ENCODE measurements at regions not wholly inside any gene's neighbourhood (a gene's known extent, or its start where the extent isn't known, plus 50 kb on each side); places are given as distances from the start of the nearest gene placed in this dataset.

- no peak for TF ChIP-seq CTCF (IDR thresholded peaks at IDR 0.05; ENCODE audit: borderline replicate concordance, extremely low read depth, low read length, poor library complexity, severe bottlenecking)
- no peak for TF ChIP-seq EZH2 (IDR thresholded peaks at IDR 0.05; ENCODE audit: borderline replicate concordance, low read depth, low read length, severe bottlenecking)
- Histone ChIP-seq H3K36me3 (ENCODE audit: insufficient read depth, low read length) (no peaks in the 10 kb centered on the region), H3K4me2 (ENCODE audit: insufficient read depth, low read length) (no peak overlapping the region), H3K4me3 (ENCODE audit: low read depth in 1 of 2, low read length in 2 of 2) (no peak overlapping the region), H3K27ac (ENCODE audit: low read length) (no peak overlapping the region), H2AFZ (ENCODE audit: low read depth, low read length) (no peak overlapping the region; the same call in 1 of the 2 replicates), H3K9ac (ENCODE audit: low read depth, low read length) (no peak overlapping the region), H3K4me1 (ENCODE audit: insufficient read depth, low read length) (peaks cover 30% of the 10 kb centered on the region), H3K79me2 (ENCODE audit: insufficient read depth, low read length) (no peaks in the 10 kb centered on the region), H3K9me3 (ENCODE audit: insufficient read depth, low read length, severe bottlenecking) (no peaks in the 10 kb centered on the region), H4K20me1 (ENCODE audit: insufficient read depth, low read length) (no peaks in the 10 kb centered on the region), H3K27me3 (ENCODE audit: insufficient read depth, low read length, poor library complexity) (no peaks in the 10 kb centered on the region)
- DNase-seq = no peak
- no peak for ATAC-seq (ENCODE audit: insufficient read depth, low read depth)
Measured at GRCh38 chr2:64732146-64732545, 78.4 kb upstream of the SERTAD2 start.

GRCh38 chr2:64735504-64735903 lies 81.8 kb upstream of the SERTAD2 start:
- Histone ChIP-seq H3K9me3 (ENCODE audit: insufficient read depth, low read length, severe bottlenecking) (no peaks in the 10 kb centered on the region), H3K36me3 (ENCODE audit: insufficient read depth, low read length) (no peaks in the 10 kb centered on the region), H4K20me1 (ENCODE audit: insufficient read depth, low read length) (no peaks in the 10 kb centered on the region), H3K27ac (ENCODE audit: low read length) (no peak overlapping the region), H2AFZ (ENCODE audit: low read depth, low read length) (no peak overlapping the region), H3K27me3 (ENCODE audit: insufficient read depth, low read length, poor library complexity) (no peaks in the 10 kb centered on the region), H3K4me1 (ENCODE audit: insufficient read depth, low read length) (peaks cover 13% of the 10 kb centered on the region), H3K4me3 (ENCODE audit: low read depth in 1 of 2, low read length in 2 of 2) (no peak overlapping the region), H3K79me2 (ENCODE audit: insufficient read depth, low read length) (no peaks in the 10 kb centered on the region), H3K9ac (ENCODE audit: low read depth, low read length) (no peak overlapping the region), H3K4me2 (ENCODE audit: insufficient read depth, low read length) (no peak overlapping the region)
- ATAC-seq (ENCODE audit: insufficient read depth, low read depth) = no peak
- no peak for DNase-seq
- TF ChIP-seq EZH2 (IDR thresholded peaks at IDR 0.05; ENCODE audit: borderline replicate concordance, low read depth, low read length, severe bottlenecking) = no peak
- TF ChIP-seq CTCF (IDR thresholded peaks at IDR 0.05; ENCODE audit: borderline replicate concordance, extremely low read depth, low read length, poor library complexity, severe bottlenecking) = no peak

GRCh38 chr2:64737547-64737946 lies 83.8 kb upstream of the SERTAD2 start:
- no peak for DNase-seq
- no peaks in the 10 kb centered on the region for H3K9me3 ChIP-seq (ENCODE audit: insufficient read depth, low read length, severe bottlenecking)
- no peaks in the 10 kb centered on the region for H3K79me2 ChIP-seq (ENCODE audit: insufficient read depth, low read length)
- no peaks in the 10 kb centered on the region for H3K4me1 ChIP-seq (ENCODE audit: insufficient read depth, low read length)
- H3K27ac ChIP-seq (ENCODE audit: low read length) = no peak overlapping the region
- TF ChIP-seq EZH2 (IDR thresholded peaks at IDR 0.05; ENCODE audit: borderline replicate concordance, low read depth, low read length, severe bottlenecking) (no peak), CTCF (IDR thresholded peaks at IDR 0.05; ENCODE audit: borderline replicate concordance, extremely low read depth, low read length, poor library complexity, severe bottlenecking) (no peak)
- no peaks in the 10 kb centered on the region for H4K20me1 ChIP-seq (ENCODE audit: insufficient read depth, low read length)
- no peak overlapping the region for H3K4me3 ChIP-seq (ENCODE audit: low read depth in 1 of 2, low read length in 2 of 2)
- no peak overlapping the region for H2AFZ ChIP-seq (ENCODE audit: low read depth, low read length)
- no peaks in the 10 kb centered on the region for H3K36me3 ChIP-seq (ENCODE audit: insufficient read depth, low read length)
- no peaks in the 10 kb centered on the region for H3K27me3 ChIP-seq (ENCODE audit: insufficient read depth, low read length, poor library complexity)
- no peak overlapping the region for H3K4me2 ChIP-seq (ENCODE audit: insufficient read depth, low read length)
- no peak overlapping the region for H3K9ac ChIP-seq (ENCODE audit: low read depth, low read length)
- no peak for ATAC-seq (ENCODE audit: insufficient read depth, low read depth)

GRCh38 chr2:64738026-64738425 lies 84.3 kb upstream of the SERTAD2 start:
- Histone ChIP-seq H3K27ac (ENCODE audit: low read length) (no peak overlapping the region), H4K20me1 (ENCODE audit: insufficient read depth, low read length) (no peaks in the 10 kb centered on the region), H3K4me2 (ENCODE audit: insufficient read depth, low read length) (no peak overlapping the region), H2AFZ (ENCODE audit: low read depth, low read length) (no peak overlapping the region), H3K79me2 (ENCODE audit: insufficient read depth, low read length) (no peaks in the 10 kb centered on the region), H3K4me3 (ENCODE audit: low read depth in 1 of 2, low read length in 2 of 2) (no peak overlapping the region), H3K36me3 (ENCODE audit: insufficient read depth, low read length) (no peaks in the 10 kb centered on the region), H3K27me3 (ENCODE audit: insufficient read depth, low read length, poor library complexity) (no peaks in the 10 kb centered on the region), H3K4me1 (ENCODE audit: insufficient read depth, low read length) (no peaks in the 10 kb centered on the region), H3K9me3 (ENCODE audit: insufficient read depth, low read length, severe bottlenecking) (no peaks in the 10 kb centered on the region), H3K9ac (ENCODE audit: low read depth, low read length) (no peak overlapping the region)
- no peak for DNase-seq
- ATAC-seq (ENCODE audit: insufficient read depth, low read depth) = no peak
- TF ChIP-seq EZH2 (IDR thresholded peaks at IDR 0.05; ENCODE audit: borderline replicate concordance, low read depth, low read length, severe bottlenecking) (no peak), CTCF (IDR thresholded peaks at IDR 0.05; ENCODE audit: borderline replicate concordance, extremely low read depth, low read length, poor library complexity, severe bottlenecking) (no peak)

Data from DND-41 (cell line).